PC-3 (cell line): ENCODE measurements at regions not wholly inside any gene's neighbourhood (a gene's known extent, or its start where the extent isn't known, plus 50 kb on each side); places are given as distances from the start of the nearest gene placed in this dataset.
"Not testable (repeated sequence)": the region's sequence is repeated elsewhere in the genome, so short reads cannot be mapped to it uniquely, and the experiment has no call there.

ENCODE experiments used
- ATAC-seq: fragments of 200-7000 bp; cut with Tn5 transposase; 2 replicates; pipeline ENCODE4 v1.9.1; 2020; ENCODE audit warnings: mild to moderate bottlenecking, moderate library complexity
- BruUV-seq: library from RNA; stranded (reverse); fragments of 400-500 nt; replicated peaks from 2 replicates; lab custom pipeline; 2021; lab: Mats Ljungman, UMichigan
- CTCF ChIA-PET: fragments of 300-600 bp; sonication (Branson Sonifier 250); formaldehyde crosslinking; loops from one replicate; lab custom pipeline; 2022; ENCODE audit warnings: antibody characterized with exemption; lab: Charles Lee
- POLR2A ChIA-PET: fragments of 300-600 bp; sonication (Branson Sonifier 250); formaldehyde crosslinking; loops from one replicate; lab custom pipeline; 2022; ENCODE audit warnings: antibody characterized with exemption; ENCODE audit not compliant: unreplicated experiment; lab: Charles Lee
- DNase-seq: peaks from one replicate; pipeline ENCODE4 v3.0.0-alpha.2; 2015
- H2AFZ ChIP-seq: fragments of 300-600 bp; sonication (generic); 2 replicates; pipeline ENCODE4 v1.6.0; 2016; ENCODE audit warnings: antibody characterized with exemption, low read length
- H3F3A ChIP-seq: fragments of 300-600 bp; sonication (generic); one replicate; pipeline ENCODE4 v1.6.0; 2017; ENCODE audit warnings: antibody characterized with exemption, low read length, control low read depth, mild to moderate bottlenecking; ENCODE audit not compliant: unreplicated experiment
- H3K27ac ChIP-seq: fragments of 300-600 bp; sonication (generic); 2 replicates; pipeline ENCODE4 v1.5.1; 2016; ENCODE audit warnings: mild to moderate bottlenecking, low read length
- H3K27me3 ChIP-seq: fragments of 300-600 bp; sonication (generic); 2 replicates; pipeline ENCODE4 v1.6.1; 2016; ENCODE audit warnings: low read length, mixed read lengths
- H3K36me3 ChIP-seq: fragments of 300-600 bp; sonication (generic); 2 replicates; pipeline ENCODE4 v1.6.1; 2016; ENCODE audit warnings: low read depth, mixed run types, low read length, mixed read lengths
- H3K4me1 ChIP-seq: fragments of 300-600 bp; sonication (generic); 2 replicates; pipeline ENCODE4 v1.5.1; 2016; ENCODE audit warnings: low read length; ENCODE audit not compliant: insufficient read depth
- H3K4me2 ChIP-seq: fragments of 300-600 bp; sonication (generic); 2 replicates; pipeline ENCODE4 v1.6.0; 2016; ENCODE audit warnings: low read length
- H3K4me3 ChIP-seq: fragments of 300-600 bp; sonication (generic); 2 replicates; pipeline ENCODE4 v1.5.1; 2016; ENCODE audit warnings: mild to moderate bottlenecking, low read length, mixed read lengths
- H3K79me2 ChIP-seq: fragments of 300-600 bp; sonication (generic); 2 replicates; pipeline ENCODE4 v1.6.1; 2017; ENCODE audit warnings: low read length, mixed read lengths
- H3K9ac ChIP-seq: fragments of 300-600 bp; sonication (generic); 2 replicates; pipeline ENCODE4 v1.6.0; 2016; ENCODE audit warnings: mild to moderate bottlenecking, low read length
- H3K9me2 ChIP-seq: fragments of 300-600 bp; sonication (generic); replicated peaks from 2 replicates; pipeline ENCODE4 v1.6.1; 2016; ENCODE audit warnings: mixed run types, low read length, mixed read lengths
- H3K9me3 ChIP-seq: fragments of 300-600 bp; sonication (generic); 2 replicates; pipeline ENCODE4 v1.6.1; 2016; ENCODE audit warnings: low read length, mixed read lengths
- H4K20me1 ChIP-seq: fragments of 300-600 bp; sonication (generic); 2 replicates; pipeline ENCODE4 v1.6.1; 2016; ENCODE audit warnings: low read length, mixed read lengths
- CTCF ChIP-seq: fragments of 300-600 bp; sonication (generic); conservative IDR thresholded peaks from 2 replicates; pipeline ENCODE4 v1.5.1; 2017; ENCODE audit warnings: antibody characterized with exemption, low read depth, mild to moderate bottlenecking, low read length
- EZH2 ChIP-seq: fragments of 300-600 bp; sonication (generic); IDR thresholded peaks from one replicate; pipeline ENCODE4 v1.6.1; 2017; ENCODE audit warnings: antibody characterized with exemption, mild to moderate bottlenecking, low read length; ENCODE audit not compliant: unreplicated experiment
- EZH2phosphoT487 ChIP-seq: fragments of 300-600 bp; sonication (generic); IDR thresholded peaks from 2 replicates; pipeline ENCODE4 v1.6.1; 2018; ENCODE audit warnings: mild to moderate bottlenecking, antibody characterized with exemption, low read length, borderline replicate concordance
- intact Hi-C: fragments of 100-400 bp; cut with micrococcal nuclease; formaldehyde crosslinking; loops from 2 replicates; pipeline ENCODE4 v1.9.0; 2023

DNA sequence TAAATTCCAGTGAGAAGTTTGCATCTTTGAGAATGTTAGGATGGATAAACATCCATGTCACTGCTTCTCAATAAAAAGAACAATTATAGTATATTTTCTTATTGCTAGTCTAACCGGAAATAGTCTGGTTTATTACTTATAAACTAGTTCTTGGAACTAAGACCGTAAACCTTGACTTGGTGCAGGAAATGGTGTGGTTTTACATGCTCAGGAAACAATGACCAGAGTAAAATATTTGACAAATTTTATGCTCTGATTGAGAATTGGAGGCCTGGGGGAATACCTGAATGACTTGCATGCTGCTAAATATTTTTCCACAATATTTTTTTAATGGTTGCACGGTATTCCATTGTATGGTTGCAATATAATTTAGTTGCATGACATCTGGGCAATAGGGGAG lies 76.3 kb downstream of the XCL2 start:
- Histone ChIP-seq H3K4me1 (peaks cover 47% of the 10 kb centered on the region), H3K4me3 (no peak overlapping the region), H4K20me1 (no peaks in the 10 kb centered on the region), H3K36me3 (no peaks in the 10 kb centered on the region), H3K27ac (peak overlapping the region; percentile 4; the same call in 1 of the 2 replicates), H3F3A (peaks cover 4% of the 10 kb centered on the region), H2AFZ (no peak overlapping the region), H3K4me2 (0 out of 2 replicates have a peak overlapping the region, but pooled peaks have one; percentile 9), H3K27me3 (no peaks in the 10 kb centered on the region), H3K9ac (no peak overlapping the region), H3K79me2 (no peaks in the 10 kb centered on the region), H3K9me3 (no peaks in the 10 kb centered on the region), H3K9me2 (no peaks in the 10 kb centered on the region; the same call in 1 of the 2 replicates)
- TF ChIP-seq EZH2 (no peak), CTCF (no peak), EZH2phosphoT487 (no peak)
- DNase-seq, result peak; percentile 54
- peak; percentile 51 for ATAC-seq
- intact Hi-C loops, result no loop called here
- ChIA-PET CTCF (no interaction called here), POLR2A (no interaction called here)
- no TSS peak for BruUV-seq

GRCh38 chr1:168466714-168467131 lies 77.1 kb downstream of the XCL2 start:
- no peaks in the 10 kb centered on the region; the same call in 1 of the 2 replicates for H3K9me2 ChIP-seq
- TF ChIP-seq EZH2 (no peak), CTCF (no peak), EZH2phosphoT487 (no peak)
- no peak overlapping the region for H3K4me3 ChIP-seq
- H3K79me2 ChIP-seq, result no peaks in the 10 kb centered on the region
- no peaks in the 10 kb centered on the region for H3K27me3 ChIP-seq
- no peak overlapping the region for H3K27ac ChIP-seq
- H3K9ac ChIP-seq, result no peak overlapping the region
- POLR2A ChIA-PET, result no interaction called here
- H3K9me3 ChIP-seq, result no peaks in the 10 kb centered on the region
- BruUV-seq, result no TSS peak
- H3K36me3 ChIP-seq, result no peaks in the 10 kb centered on the region
- CTCF ChIA-PET, result no interaction called here
- H2AFZ ChIP-seq, result no peak overlapping the region
- DNase-seq (no peak), ATAC-seq (peak; percentile 10)
- peaks cover 47% of the 10 kb centered on the region for H3K4me1 ChIP-seq
- intact Hi-C loops, result no loop called here
- no peaks in the 10 kb centered on the region for H4K20me1 ChIP-seq
- H3F3A ChIP-seq, result peaks cover 4% of the 10 kb centered on the region
- peak overlapping the region; percentile 9 for H3K4me2 ChIP-seq

- no peak overlapping the region for H3K9ac ChIP-seq
- BruUV-seq, result no TSS peak
- H3K4me3 ChIP-seq, result no peak overlapping the region
- POLR2A ChIA-PET, result no interaction called here
- no peaks in the 10 kb centered on the region for H3K79me2 ChIP-seq
- peaks cover 47% of the 10 kb centered on the region for H3K4me1 ChIP-seq
- H3K36me3 ChIP-seq, result no peaks in the 10 kb centered on the region
- H3F3A ChIP-seq, result peaks cover 4% of the 10 kb centered on the region
- H3K9me2 ChIP-seq, result no peaks in the 10 kb centered on the region; the same call in 1 of the 2 replicates
- TF ChIP-seq EZH2phosphoT487, result no peak
- no peak for TF ChIP-seq CTCF
- no peak for TF ChIP-seq EZH2
- ATAC-seq (peak; percentile 35), DNase-seq (peak; percentile 76)
- H3K27ac ChIP-seq, result no peak overlapping the region
- no peaks in the 10 kb centered on the region for H3K9me3 ChIP-seq
- no peaks in the 10 kb centered on the region for H4K20me1 ChIP-seq
- intact Hi-C loops, result no loop called here
- H3K4me2 ChIP-seq, result peak overlapping the region; percentile 9
- peak overlapping the region; percentile 10; the same call in 1 of the 2 replicates for H2AFZ ChIP-seq
- H3K27me3 ChIP-seq, result no peaks in the 10 kb centered on the region
- CTCF ChIA-PET, result no interaction called here
Measured at GRCh38 chr1:168466092-168466713, 77.6 kb downstream of the XCL2 start.

GRCh38 chr1:168461108-168461507 lies 82.7 kb downstream of the XCL2 start:
- POLR2A ChIA-PET, H3K36me3 ChIP-seq, H3K9me3 ChIP-seq, intact Hi-C loops, DNase-seq, BruUV-seq, H4K20me1 ChIP-seq, H3F3A ChIP-seq, H3K4me3 ChIP-seq, H3K4me2 ChIP-seq, H3K27me3 ChIP-seq, ATAC-seq, H3K79me2 ChIP-seq, H3K27ac ChIP-seq, H3K9me2 ChIP-seq, H3K9ac ChIP-seq, H2AFZ ChIP-seq, CTCF ChIA-PET: not testable (repeated sequence)
- H3K4me1 ChIP-seq, result peaks cover 10% of the 10 kb centered on the region
